ENCODE measurements at regions not wholly inside any gene's neighbourhood (a gene's known extent, or its start where the extent isn't known, plus 50 kb on each side); places are given as distances from the start of the nearest gene placed in this dataset.

- TF ChIP-seq EZH2phosphoT487 (IDR thresholded peaks at IDR 0.05; ENCODE audit: low read depth, severe bottlenecking, unreplicated experiment) (no peak), EZH2 (IDR thresholded peaks at IDR 0.05; ENCODE audit: borderline replicate concordance) (no peak)
- TF ChIP-seq, protein P1, sequence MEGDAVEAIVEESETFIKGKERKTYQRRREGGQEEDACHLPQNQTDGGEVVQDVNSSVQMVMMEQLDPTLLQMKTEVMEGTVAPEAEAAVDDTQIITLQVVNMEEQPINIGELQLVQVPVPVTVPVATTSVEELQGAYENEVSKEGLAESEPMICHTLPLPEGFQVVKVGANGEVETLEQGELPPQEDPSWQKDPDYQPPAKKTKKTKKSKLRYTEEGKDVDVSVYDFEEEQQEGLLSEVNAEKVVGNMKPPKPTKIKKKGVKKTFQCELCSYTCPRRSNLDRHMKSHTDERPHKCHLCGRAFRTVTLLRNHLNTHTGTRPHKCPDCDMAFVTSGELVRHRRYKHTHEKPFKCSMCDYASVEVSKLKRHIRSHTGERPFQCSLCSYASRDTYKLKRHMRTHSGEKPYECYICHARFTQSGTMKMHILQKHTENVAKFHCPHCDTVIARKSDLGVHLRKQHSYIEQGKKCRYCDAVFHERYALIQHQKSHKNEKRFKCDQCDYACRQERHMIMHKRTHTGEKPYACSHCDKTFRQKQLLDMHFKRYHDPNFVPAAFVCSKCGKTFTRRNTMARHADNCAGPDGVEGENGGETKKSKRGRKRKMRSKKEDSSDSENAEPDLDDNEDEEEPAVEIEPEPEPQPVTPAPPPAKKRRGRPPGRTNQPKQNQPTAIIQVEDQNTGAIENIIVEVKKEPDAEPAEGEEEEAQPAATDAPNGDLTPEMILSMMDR (IDR thresholded peaks at IDR 0.05; ENCODE audit: poor library complexity): no peak
- no peaks in the 10 kb centered on the region for H3K9me3 ChIP-seq (ENCODE audit: low read depth)
- H3K27ac ChIP-seq: no peak overlapping the region
- H3K27me3 ChIP-seq: no peaks in the 10 kb centered on the region
- H4K20me1 ChIP-seq (ENCODE audit: insufficient read depth, poor library complexity, severe bottlenecking): no peaks in the 10 kb centered on the region
- no peaks in the 10 kb centered on the region for H3K36me3 ChIP-seq (replicated peaks; ENCODE audit: insufficient read depth, low read depth)
- H3K4me1 ChIP-seq (ENCODE audit: insufficient read depth): no peaks in the 10 kb centered on the region
- no peak overlapping the region for H3K4me2 ChIP-seq
- WGBS (ENCODE audit: low lambda C conversion rate, missing lambda C conversion rate): 94% methylated on average over 2 of the region's 2 CpGs
- H3K9me2 ChIP-seq (replicated peaks; ENCODE audit: insufficient read depth): no peaks in the 10 kb centered on the region
- no peak overlapping the region for H2AFZ ChIP-seq
- no peaks in the 10 kb centered on the region for H3K79me2 ChIP-seq
- no peak for DNase-seq (ENCODE audit: low spot score)
- H3K4me3 ChIP-seq: no peak overlapping the region
Measured at GRCh38 chr12:18992336-18992735, 137.2 kb upstream of the PLEKHA5 start.

- H3K9me2 ChIP-seq (replicated peaks; ENCODE audit: insufficient read depth): no peaks in the 10 kb centered on the region
- no peaks in the 10 kb centered on the region for H3K79me2 ChIP-seq
- H3K4me2 ChIP-seq: no peak overlapping the region
- no peaks in the 10 kb centered on the region for H3K27me3 ChIP-seq
- no peaks in the 10 kb centered on the region for H3K9me3 ChIP-seq (ENCODE audit: low read depth)
- no peak overlapping the region for H2AFZ ChIP-seq
- H4K20me1 ChIP-seq (ENCODE audit: insufficient read depth, poor library complexity, severe bottlenecking): no peaks in the 10 kb centered on the region
- H3K4me3 ChIP-seq: no peak overlapping the region
- TF ChIP-seq EZH2 (IDR thresholded peaks at IDR 0.05; ENCODE audit: borderline replicate concordance) (no peak), EZH2phosphoT487 (IDR thresholded peaks at IDR 0.05; ENCODE audit: low read depth, severe bottlenecking, unreplicated experiment) (no peak)
- TF ChIP-seq, protein P1 (IDR thresholded peaks at IDR 0.05; ENCODE audit: poor library complexity): no peak
- peak; percentile 35 for DNase-seq (ENCODE audit: low spot score)
- H3K27ac ChIP-seq: no peak overlapping the region
- H3K4me1 ChIP-seq (ENCODE audit: insufficient read depth): no peaks in the 10 kb centered on the region
- no peaks in the 10 kb centered on the region for H3K36me3 ChIP-seq (replicated peaks; ENCODE audit: insufficient read depth, low read depth)
- WGBS (ENCODE audit: low lambda C conversion rate, missing lambda C conversion rate): 82% methylated on average over 9 of the region's 9 CpGs
Measured at GRCh38 chr12:18998343-18999261, 130.9 kb upstream of the PLEKHA5 start.

DNA sequence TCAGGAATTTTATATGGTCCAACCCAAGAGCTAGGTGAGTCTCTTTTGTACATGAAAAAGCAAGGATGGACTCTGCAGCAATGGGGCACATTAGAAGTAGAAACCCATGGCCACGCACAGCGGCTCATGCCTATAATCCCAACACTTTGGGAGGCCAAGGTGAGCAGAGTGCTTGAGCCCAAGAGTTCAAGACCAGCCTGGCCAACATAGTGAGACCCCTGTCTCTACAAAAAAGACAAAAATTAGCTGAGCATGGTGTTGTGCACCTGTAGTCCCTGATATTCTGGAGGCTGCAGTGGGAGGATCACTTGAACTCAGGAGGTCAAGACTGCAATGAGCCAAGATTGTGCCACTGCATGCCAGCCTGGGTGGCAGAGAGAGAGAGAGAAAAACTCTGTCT, 128.7 kb upstream of the PLEKHA5 start:
- Histone ChIP-seq H3K9me3 (ENCODE audit: low read depth) (no peaks in the 10 kb centered on the region), H3K27ac (no peak overlapping the region), H3K4me2 (no peak overlapping the region), H3K9me2 (replicated peaks; ENCODE audit: insufficient read depth) (no peaks in the 10 kb centered on the region), H2AFZ (no peak overlapping the region), H4K20me1 (ENCODE audit: insufficient read depth, poor library complexity, severe bottlenecking) (no peaks in the 10 kb centered on the region), H3K36me3 (replicated peaks; ENCODE audit: insufficient read depth, low read depth) (no peaks in the 10 kb centered on the region), H3K79me2 (no peaks in the 10 kb centered on the region), H3K27me3 (no peaks in the 10 kb centered on the region), H3K4me3 (no peak overlapping the region), H3K4me1 (ENCODE audit: insufficient read depth) (no peaks in the 10 kb centered on the region)
- DNase-seq (ENCODE audit: low spot score): no peak
- TF ChIP-seq, protein P1 (IDR thresholded peaks at IDR 0.05; ENCODE audit: poor library complexity): no peak
- TF ChIP-seq EZH2 (IDR thresholded peaks at IDR 0.05; ENCODE audit: borderline replicate concordance): no peak
- TF ChIP-seq EZH2phosphoT487 (IDR thresholded peaks at IDR 0.05; ENCODE audit: low read depth, severe bottlenecking, unreplicated experiment): no peak
- 96% methylated on average over 2 of the region's 2 CpGs for WGBS (ENCODE audit: low lambda C conversion rate, missing lambda C conversion rate)

Measured in hepatocyte (in vitro differentiated cells).